ENCODE measurements at regions not wholly inside any gene's neighbourhood (a gene's known extent, or its start where the extent isn't known, plus 50 kb on each side); places are given as distances from the start of the nearest gene placed in this dataset.
A peak's percentile ranks its signal among the peaks of the same experiment; 100 is the strongest.

GRCh38 chr13:33590936-33591335 is 227.0 kb upstream of the RFC3 start:
- H3K36me3 ChIP-seq: no peaks in the 10 kb centered on the region
- DNase-seq: no peak
- 83 to 88% (median 87%) methylated on average over 6 of the region's 6 CpGs for WGBS, 3 donors
- no peaks in the 10 kb centered on the region for H3K4me1 ChIP-seq (ENCODE audit: insufficient read depth)
- H3K27me3 ChIP-seq: no peaks in the 10 kb centered on the region
- intact Hi-C loops (cut with DNase I): no loop called here
- no peak for TF ChIP-seq POLR2A (IDR thresholded peaks at IDR 0.05)
- no peak for TF ChIP-seq EP300 (IDR thresholded peaks at IDR 0.05)
- TF ChIP-seq CTCF (IDR thresholded peaks at IDR 0.05): no peak
- no peaks in the 10 kb centered on the region for H3K9me3 ChIP-seq
- no peak overlapping the region for H3K4me3 ChIP-seq
- no peak overlapping the region for H3K27ac ChIP-seq

GRCh38 chr13:33606692-33607091 is 211.3 kb upstream of the RFC3 start:
- Histone ChIP-seq H3K4me3 (no peak overlapping the region), H3K9me3 (no peaks in the 10 kb centered on the region), H3K27me3 (no peaks in the 10 kb centered on the region), H3K27ac (no peak overlapping the region), H3K4me1 (ENCODE audit: insufficient read depth) (peaks cover 2% of the 10 kb centered on the region), H3K36me3 (no peaks in the 10 kb centered on the region)
- intact Hi-C loops (cut with DNase I): no loop called here
- WGBS, 3 donors: 73 to 76% (median 74%) methylated on average over 7 of the region's 7 CpGs
- no peak for DNase-seq
- TF ChIP-seq EP300 (IDR thresholded peaks at IDR 0.05): no peak
- no peak for TF ChIP-seq POLR2A (IDR thresholded peaks at IDR 0.05)
- TF ChIP-seq CTCF (IDR thresholded peaks at IDR 0.05): no peak

GRCh38 chr13:33610438-33611120 is 207.4 kb upstream of the RFC3 start:
- H3K4me3 ChIP-seq: no peak overlapping the region
- no peaks in the 10 kb centered on the region for H3K36me3 ChIP-seq
- no peaks in the 10 kb centered on the region for H3K27me3 ChIP-seq
- peak in 2 of 5 donors; percentile 24 to 27 for DNase-seq
- no peaks in the 10 kb centered on the region for H3K9me3 ChIP-seq
- H3K4me1 ChIP-seq (ENCODE audit: insufficient read depth): peaks cover 2% of the 10 kb centered on the region
- H3K27ac ChIP-seq: no peak overlapping the region
- intact Hi-C loops (cut with DNase I): no loop called here
- 82 to 89% (median 84%) methylated on average over 27 of the region's 27 CpGs for WGBS, 3 donors
- no peak for TF ChIP-seq CTCF (IDR thresholded peaks at IDR 0.05)
- no peak for TF ChIP-seq POLR2A (IDR thresholded peaks at IDR 0.05)
- no peak for TF ChIP-seq EP300 (IDR thresholded peaks at IDR 0.05)

- intact Hi-C loops (cut with DNase I): no loop called here
- peak in 4 of 5 donors; percentile 36 to 50 (median 40) for DNase-seq
- WGBS, 3 donors: 69 to 79% (median 73%) methylated on average over 14 of the region's 14 CpGs
- H3K4me3 ChIP-seq: no peak overlapping the region
- no peaks in the 10 kb centered on the region for H3K9me3 ChIP-seq
- no peaks in the 10 kb centered on the region for H3K36me3 ChIP-seq
- TF ChIP-seq EP300 (IDR thresholded peaks at IDR 0.05) (no peak), POLR2A (IDR thresholded peaks at IDR 0.05) (no peak), CTCF (IDR thresholded peaks at IDR 0.05) (no peak)
- peaks cover 2% of the 10 kb centered on the region for H3K4me1 ChIP-seq (ENCODE audit: insufficient read depth)
- no peaks in the 10 kb centered on the region for H3K27me3 ChIP-seq
- H3K27ac ChIP-seq: no peak overlapping the region
Measured at GRCh38 chr13:33611121-33611805, 206.7 kb upstream of the RFC3 start.

All from ovary (tissue), 7 donors.